Transverse colon (tissue), 4 donors: ENCODE measurements at regions not wholly inside any gene's neighbourhood (a gene's known extent, or its start where the extent isn't known, plus 50 kb on each side); places are given as distances from the start of the nearest gene placed in this dataset.

Experiments used
- DNase-seq: peaks from one replicate; pipeline ENCODE4 v3.0.0-alpha.2; 2019
- H3K27ac ChIP-seq, 4 donors: fragments of 200-600 bp; sonication (generic); 2 replicates each; pipeline ENCODE4 v1.5.1; 2016 to 2018; ENCODE audit warnings: inconsistent platforms in 4 of 4
- H3K27me3 ChIP-seq: fragments of 200-600 bp; sonication (generic); 2 replicates; pipeline ENCODE4 v1.5.1; 2017; ENCODE audit warnings: inconsistent platforms
- H3K36me3 ChIP-seq, 4 donors: fragments of 200-600 bp; sonication (generic); 2 replicates each; pipeline ENCODE4 v1.5.1; 2017 to 2019; ENCODE audit warnings: inconsistent platforms in 4 of 4
- H3K4me1 ChIP-seq, 4 donors: fragments of 200-600 bp; sonication (generic); 2 replicates each; pipeline ENCODE4 v1.5.1; 2017 to 2020; ENCODE audit warnings: inconsistent platforms in 4 of 4
- H3K4me3 ChIP-seq, 4 donors: fragments of 200-600 bp; sonication (generic); 1 replicate in 1 of 4; 2 replicates in 3 of 4; pipeline versions ENCODE4 v1.5.1 to v1.6.1; 2017 to 2019; ENCODE audit warnings: inconsistent platforms in 4 of 4
- H3K9me3 ChIP-seq, 2 donors: fragments of 200-600 bp; sonication (generic); 2 replicates each; pipeline ENCODE4 v1.5.1; 2017 to 2019; ENCODE audit warnings: inconsistent platforms in 2 of 2
- CTCF ChIP-seq, 5 experiments: fragments of 200-600 bp in 3 of 5; fragments of 450-650 bp in 2 of 5; sonication (generic) in 3 of 5; IDR thresholded peaks; 1 replicate in 2 of 5; 2 replicates in 3 of 5; pipeline ENCODE4 v1.5.1; 2016 to 2017; ENCODE audit warnings: antibody characterized with exemption in 5 of 5, inconsistent platforms in 3 of 5, mild to moderate bottlenecking in 2 of 5, moderate library complexity in 1 of 5
- EP300 ChIP-seq: sonication (generic); formaldehyde crosslinking; IDR thresholded peaks from one replicate; pipeline ENCODE4 v1.6.1; 2017; ENCODE audit warnings: antibody characterized with exemption, low read depth
- POLR2A ChIP-seq: fragments of 450-650 bp; IDR thresholded peaks from one replicate; pipeline ENCODE4 v1.6.1; 2016; ENCODE audit warnings: antibody characterized with exemption, mild to moderate bottlenecking, moderate library complexity
- POLR2AphosphoS5 ChIP-seq, 3 donors: sonication (generic); formaldehyde crosslinking; IDR thresholded peaks; one replicate each; pipeline ENCODE4 v1.6.1; 2016; ENCODE audit warnings: antibody characterized with exemption in 3 of 3
- WGBS, 2 donors: methylation state at CpG; one replicate each; pipeline ENCODE4 v1.1.5; 2018; ENCODE audit warnings: low coverage in 1 of 2; 5-methylcytosine and 5-hydroxymethylcytosine counted together
- in situ Hi-C, 4 donors: fragments of 200-750 bp; cut with MboI; loops; one replicate each; pipeline versions ENCODE4 v1.15.0 to v1.15.1; 2017; ENCODE audit warnings: low sequenced_read_pairs in 3 of 4, low pct_ligation_motif_present in 1 of 4, low pct_unique_long_range_greater_than_20kb in 1 of 4
- intact Hi-C: fragments of 100-400 bp; cut with DNase I; formaldehyde crosslinking; loops from one replicate; pipeline ENCODE4 v1.15.1; 2023; ENCODE audit warnings: low total_unique reads

- H3K4me1 ChIP-seq, result no peaks in the 10 kb centered on the region
- intact Hi-C loops (no loop called here), in situ Hi-C loops (no loop called here)
- no peak for TF ChIP-seq EP300
- no peak for TF ChIP-seq POLR2A
- no peak for TF ChIP-seq POLR2AphosphoS5 (IDR thresholded peaks at IDR 0.05)
- no peak for TF ChIP-seq CTCF (IDR thresholded peaks at IDR 0.05)
- DNase-seq, result no peak
- no peak overlapping the region for H3K27ac ChIP-seq
- H3K9me3 ChIP-seq, result no peaks in the 10 kb centered on the region
- no peaks in the 10 kb centered on the region for H3K27me3 ChIP-seq
- no peak overlapping the region for H3K4me3 ChIP-seq
- 86 to 100% methylated on average over 2 of the region's 2 CpGs for WGBS, 2 donors
- no peaks in the 10 kb centered on the region for H3K36me3 ChIP-seq
Measured at GRCh38 chrX:99394456-99394855, 1015.6 kb downstream of the PCDH19 start.

GRCh38 chrX:99384594-99385374 is 1025.3 kb downstream of the PCDH19 start:
- no peaks in the 10 kb centered on the region for H3K9me3 ChIP-seq
- WGBS, 2 donors, result 60 to 90% methylated on average over 1 to 2 of the region's 5 CpGs
- no peak for DNase-seq
- H3K4me3 ChIP-seq, result no peak overlapping the region
- no peak for TF ChIP-seq POLR2AphosphoS5 (IDR thresholded peaks at IDR 0.05)
- TF ChIP-seq EP300, result no peak
- TF ChIP-seq POLR2A, result no peak
- no peak for TF ChIP-seq CTCF (IDR thresholded peaks at IDR 0.05)
- H3K4me1 ChIP-seq, result no peaks in the 10 kb centered on the region
- in situ Hi-C loops (no loop called here), intact Hi-C loops (no loop called here)
- no peak overlapping the region for H3K27ac ChIP-seq
- no peaks in the 10 kb centered on the region for H3K36me3 ChIP-seq
- H3K27me3 ChIP-seq, result no peaks in the 10 kb centered on the region

- H3K9me3 ChIP-seq, result no peaks in the 10 kb centered on the region
- H3K27me3 ChIP-seq, result no peaks in the 10 kb centered on the region
- no peak for TF ChIP-seq EP300
- TF ChIP-seq POLR2AphosphoS5 (IDR thresholded peaks at IDR 0.05), result no peak
- no peak for TF ChIP-seq POLR2A
- no peak for TF ChIP-seq CTCF (IDR thresholded peaks at IDR 0.05)
- 95% methylated on average over 5 of the region's 5 CpGs; no CpG with 5 or more reads in 1 of the 2 donors for WGBS, 2 donors
- H3K27ac ChIP-seq, result no peak overlapping the region
- H3K36me3 ChIP-seq, result no peaks in the 10 kb centered on the region
- in situ Hi-C loops (no loop called here), intact Hi-C loops (no loop called here)
- no peaks in the 10 kb centered on the region for H3K4me1 ChIP-seq
- H3K4me3 ChIP-seq, result no peak overlapping the region
- DNase-seq, result no peak
Measured at GRCh38 chrX:99383786-99384185, 1026.3 kb downstream of the PCDH19 start.

GRCh38 chrX:99371976-99372595 is 1038.0 kb downstream of the PCDH19 start:
- in situ Hi-C loops (no loop called here), intact Hi-C loops (no loop called here)
- 93% methylated on average over 36 of the region's 53 CpGs; no CpG with 5 or more reads in 1 of the 2 donors for WGBS, 2 donors
- Histone ChIP-seq H3K4me1 (no peaks in the 10 kb centered on the region), H3K9me3 (no peaks in the 10 kb centered on the region), H3K36me3 (no peaks in the 10 kb centered on the region), H3K27ac (no peak overlapping the region), H3K4me3 (no peak overlapping the region), H3K27me3 (no peaks in the 10 kb centered on the region)
- TF ChIP-seq POLR2A, result no peak
- no peak for TF ChIP-seq EP300
- no peak for TF ChIP-seq POLR2AphosphoS5 (IDR thresholded peaks at IDR 0.05)
- no peak for TF ChIP-seq CTCF (IDR thresholded peaks at IDR 0.05)
- no peak for DNase-seq
